Prostate gland (tissue), 2 donors: ENCODE measurements at regions not wholly inside any gene's neighbourhood (a gene's known extent, or its start where the extent isn't known, plus 50 kb on each side); places are given as distances from the start of the nearest gene placed in this dataset.
"Not testable (repeated sequence)": the region's sequence is repeated elsewhere in the genome, so short reads cannot be mapped to it uniquely, and the experiment has no call there.

ENCODE experiments used
- POLR2AphosphoS5 ChIP-seq: sonication (generic); formaldehyde crosslinking; IDR thresholded peaks from one replicate; pipeline ENCODE4 v1.6.1; 2017; ENCODE audit warnings: antibody characterized with exemption
- TF ChIP-seq, protein P1 (sequence below), 4 experiments: fragments of 200-600 bp in 2 of 4; fragments of 450-650 bp in 2 of 4; sonication (generic) in 2 of 4; IDR thresholded peaks; 1 replicate in 3 of 4; 2 replicates in 1 of 4; pipeline ENCODE4 v1.5.1; 2016 to 2019; ENCODE audit warnings: antibody characterized with exemption in 4 of 4, mild to moderate bottlenecking in 2 of 4, moderate library complexity in 2 of 4

GRCh38 chr22:15819886-15820285, 130.1 kb downstream of the POTEH start:
- not testable (repeated sequence) for TF ChIP-seq POLR2AphosphoS5
- TF ChIP-seq, protein P1, sequence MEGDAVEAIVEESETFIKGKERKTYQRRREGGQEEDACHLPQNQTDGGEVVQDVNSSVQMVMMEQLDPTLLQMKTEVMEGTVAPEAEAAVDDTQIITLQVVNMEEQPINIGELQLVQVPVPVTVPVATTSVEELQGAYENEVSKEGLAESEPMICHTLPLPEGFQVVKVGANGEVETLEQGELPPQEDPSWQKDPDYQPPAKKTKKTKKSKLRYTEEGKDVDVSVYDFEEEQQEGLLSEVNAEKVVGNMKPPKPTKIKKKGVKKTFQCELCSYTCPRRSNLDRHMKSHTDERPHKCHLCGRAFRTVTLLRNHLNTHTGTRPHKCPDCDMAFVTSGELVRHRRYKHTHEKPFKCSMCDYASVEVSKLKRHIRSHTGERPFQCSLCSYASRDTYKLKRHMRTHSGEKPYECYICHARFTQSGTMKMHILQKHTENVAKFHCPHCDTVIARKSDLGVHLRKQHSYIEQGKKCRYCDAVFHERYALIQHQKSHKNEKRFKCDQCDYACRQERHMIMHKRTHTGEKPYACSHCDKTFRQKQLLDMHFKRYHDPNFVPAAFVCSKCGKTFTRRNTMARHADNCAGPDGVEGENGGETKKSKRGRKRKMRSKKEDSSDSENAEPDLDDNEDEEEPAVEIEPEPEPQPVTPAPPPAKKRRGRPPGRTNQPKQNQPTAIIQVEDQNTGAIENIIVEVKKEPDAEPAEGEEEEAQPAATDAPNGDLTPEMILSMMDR (IDR thresholded peaks at IDR 0.05), result not testable (repeated sequence)
